Lung (tissue), 11 donors: ENCODE measurements at regions not wholly inside any gene's neighbourhood (a gene's known extent, or its start where the extent isn't known, plus 50 kb on each side); places are given as distances from the start of the nearest gene placed in this dataset.

ENCODE experiments used
- ATAC-seq: fragments of 200-7000 bp; cut with Tn5 transposase; one replicate; pipeline ENCODE4 v1.9.1; 2020; ENCODE audit warnings: moderate number of reproducible peaks; ENCODE audit not compliant: insufficient read depth, low FRiP score
- DNase-seq, 3 donors: peaks; one replicate each; pipeline ENCODE4 v3.0.0-alpha.2; 2013 to 2017
- H3K27ac ChIP-seq, 2 donors: one replicate each; pipeline ENCODE4 v1.5.1; 2013; ENCODE audit warnings: mild to moderate bottlenecking in 2 of 2, moderate library complexity in 2 of 2, control low read depth in 1 of 2, inconsistent platforms in 1 of 2, low read depth in 1 of 2, low read length in 1 of 2
- H3K27me3 ChIP-seq, 3 donors: one replicate each; pipeline ENCODE4 v1.5.1; 2013; ENCODE audit warnings: low read length in 2 of 3; ENCODE audit not compliant: control insufficient read depth in 3 of 3, insufficient read depth in 3 of 3
- H3K36me3 ChIP-seq, 4 donors: one replicate each; pipeline ENCODE4 v1.5.1; 2013; ENCODE audit warnings: low read length in 4 of 4, mild to moderate bottlenecking in 1 of 4, moderate library complexity in 1 of 4; ENCODE audit not compliant: control insufficient read depth in 4 of 4, insufficient read depth in 4 of 4
- H3K4me1 ChIP-seq, 5 donors: one replicate each; pipeline ENCODE4 v1.5.1; 2013; ENCODE audit warnings: low read length in 5 of 5, mild to moderate bottlenecking in 2 of 5, moderate library complexity in 1 of 5; ENCODE audit not compliant: control insufficient read depth in 5 of 5, insufficient read depth in 5 of 5
- H3K4me3 ChIP-seq: one replicate; pipeline ENCODE4 v1.5.1; 2013; ENCODE audit warnings: mild to moderate bottlenecking, control low read depth, moderate library complexity
- H3K9ac ChIP-seq, 2 donors: one replicate each; pipeline ENCODE4 v1.5.1; 2013; ENCODE audit warnings: low read length in 2 of 2, control low read depth in 1 of 2; ENCODE audit not compliant: insufficient read depth in 1 of 2
- H3K9me3 ChIP-seq, 4 donors: one replicate each; pipeline ENCODE4 v1.5.1; 2013; ENCODE audit warnings: low read length in 3 of 4, mild to moderate bottlenecking in 1 of 4, moderate library complexity in 1 of 4; ENCODE audit not compliant: control insufficient read depth in 4 of 4, insufficient read depth in 3 of 4
- WGBS, 2 donors: extraction: QIAGEN DNeasy Blood & Tissue Kit; methylation state at CpG; one replicate each; pipeline ENCODE4 v1.1.7; 2013; 5-methylcytosine and 5-hydroxymethylcytosine counted together
- TF ChIP-seq, protein P1 (sequence below): IDR thresholded peaks from 2 replicates; pipeline ENCODE4 v1.5.1; 2012; ENCODE audit warnings: mild to moderate bottlenecking; ENCODE audit errors: control extremely low read depth, extremely low read depth
- donor health status: control.
- donor health status: control.
- donor health status: Bipolar disorder and iron deficiency.
- donor health status: healthy.
- donor health status: DM: yes; HTN: yes; CAD: no.

- Histone ChIP-seq H3K27me3 (no peaks in the 10 kb centered on the region), H3K9ac (no peak overlapping the region), H3K4me3 (no peak overlapping the region), H3K4me1 (peaks cover 0 to 2% (median 0%) of the 10 kb centered on the region in 5 donors), H3K36me3 (no peaks in the 10 kb centered on the region), H3K27ac (no peak overlapping the region), H3K9me3 (no peaks in the 10 kb centered on the region)
- 18 to 22% methylated on average over 13 of the region's 13 CpGs for WGBS, 2 donors
- TF ChIP-seq, protein P1, sequence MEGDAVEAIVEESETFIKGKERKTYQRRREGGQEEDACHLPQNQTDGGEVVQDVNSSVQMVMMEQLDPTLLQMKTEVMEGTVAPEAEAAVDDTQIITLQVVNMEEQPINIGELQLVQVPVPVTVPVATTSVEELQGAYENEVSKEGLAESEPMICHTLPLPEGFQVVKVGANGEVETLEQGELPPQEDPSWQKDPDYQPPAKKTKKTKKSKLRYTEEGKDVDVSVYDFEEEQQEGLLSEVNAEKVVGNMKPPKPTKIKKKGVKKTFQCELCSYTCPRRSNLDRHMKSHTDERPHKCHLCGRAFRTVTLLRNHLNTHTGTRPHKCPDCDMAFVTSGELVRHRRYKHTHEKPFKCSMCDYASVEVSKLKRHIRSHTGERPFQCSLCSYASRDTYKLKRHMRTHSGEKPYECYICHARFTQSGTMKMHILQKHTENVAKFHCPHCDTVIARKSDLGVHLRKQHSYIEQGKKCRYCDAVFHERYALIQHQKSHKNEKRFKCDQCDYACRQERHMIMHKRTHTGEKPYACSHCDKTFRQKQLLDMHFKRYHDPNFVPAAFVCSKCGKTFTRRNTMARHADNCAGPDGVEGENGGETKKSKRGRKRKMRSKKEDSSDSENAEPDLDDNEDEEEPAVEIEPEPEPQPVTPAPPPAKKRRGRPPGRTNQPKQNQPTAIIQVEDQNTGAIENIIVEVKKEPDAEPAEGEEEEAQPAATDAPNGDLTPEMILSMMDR, result no peak
- ATAC-seq (no peak), DNase-seq (no peak)
Measured at GRCh38 chr13:29936051-29936813, 85.8 kb upstream of the UBL3 start.

- no peak overlapping the region for H3K9ac ChIP-seq
- 37 to 43% methylated on average over 6 of the region's 6 CpGs for WGBS, 2 donors
- no peak overlapping the region for H3K4me3 ChIP-seq
- peak; percentile 36 for ATAC-seq
- peaks cover 0 to 2% (median 0%) of the 10 kb centered on the region in 5 donors for H3K4me1 ChIP-seq
- H3K27ac ChIP-seq, result no peak overlapping the region
- DNase-seq, result no peak
- no peaks in the 10 kb centered on the region for H3K9me3 ChIP-seq
- TF ChIP-seq, protein P1, result no peak
- H3K36me3 ChIP-seq, result no peaks in the 10 kb centered on the region
- no peaks in the 10 kb centered on the region for H3K27me3 ChIP-seq
Measured at GRCh38 chr13:29935309-29935981, 85.0 kb upstream of the UBL3 start.

DNA sequence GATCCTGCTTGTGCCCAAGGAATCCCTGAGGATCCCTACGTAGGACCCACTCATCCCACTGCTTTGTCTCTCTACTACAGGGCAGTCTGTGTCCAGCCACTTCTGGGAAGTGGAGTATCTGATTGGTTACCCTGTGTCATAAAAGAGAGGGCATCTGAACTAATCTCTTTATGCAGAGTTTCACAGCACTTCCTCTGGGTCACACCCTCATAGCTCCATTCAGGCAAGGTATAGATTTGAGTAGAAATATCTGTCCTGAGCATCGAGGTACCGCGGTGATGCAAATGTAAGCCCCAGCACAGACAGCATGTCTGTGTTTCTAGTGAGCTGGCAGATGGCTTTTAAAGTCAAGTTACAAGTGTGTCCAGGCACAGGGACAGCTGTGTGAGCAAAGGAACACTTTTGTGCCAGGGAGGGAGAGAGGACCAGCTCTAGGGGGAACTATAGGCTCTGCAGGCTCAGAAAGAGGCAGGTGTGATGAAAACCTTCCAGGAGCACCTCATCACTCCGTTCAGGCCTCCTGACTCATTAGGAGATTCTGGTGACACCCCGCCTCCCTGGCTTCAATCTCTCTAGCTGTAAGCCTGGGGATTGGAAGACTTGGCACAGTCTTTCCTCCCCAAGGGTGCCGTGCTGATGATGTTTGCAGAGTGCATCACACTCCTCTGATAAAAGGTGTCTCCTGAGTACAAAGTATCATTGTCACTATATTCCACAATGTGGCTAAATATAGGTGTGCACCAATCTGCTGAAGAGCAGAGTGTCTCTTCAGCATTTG lies 84.3 kb upstream of the UBL3 start:
- 83 to 94% methylated on average over 7 of the region's 7 CpGs for WGBS, 2 donors
- Histone ChIP-seq H3K27ac (no peak overlapping the region), H3K4me1 (peaks cover 0 to 2% (median 0%) of the 10 kb centered on the region in 5 donors), H3K9ac (no peak overlapping the region), H3K4me3 (no peak overlapping the region), H3K27me3 (no peaks in the 10 kb centered on the region), H3K36me3 (no peaks in the 10 kb centered on the region), H3K9me3 (no peaks in the 10 kb centered on the region)
- ATAC-seq (no peak), DNase-seq (no peak)
- TF ChIP-seq, protein P1, result no peak
